ENCODE measurements at regions not wholly inside any gene's neighbourhood (a gene's known extent, or its start where the extent isn't known, plus 50 kb on each side); places are given as distances from the start of the nearest gene placed in this dataset.

DNA sequence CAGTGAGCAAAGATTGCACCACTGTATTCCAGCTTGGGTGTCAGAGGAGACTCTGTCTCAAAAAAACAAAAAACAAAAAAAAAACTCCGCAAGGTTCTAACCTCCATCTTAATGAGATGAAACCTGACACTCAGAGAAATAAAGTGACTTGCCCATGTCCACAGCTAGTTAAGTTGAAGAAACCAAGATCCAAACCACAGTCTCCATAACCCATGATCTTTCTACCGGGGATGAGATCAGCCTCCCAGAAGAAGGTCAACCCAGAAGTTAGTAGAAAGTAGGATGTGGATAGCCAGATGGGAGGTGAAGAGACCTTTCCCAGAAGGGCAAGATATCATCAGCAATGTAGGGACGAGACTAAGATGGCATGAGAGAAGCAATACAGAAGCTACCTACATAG lies 140.4 kb upstream of the ADRA1B start:
- TF ChIP-seq, protein P1, sequence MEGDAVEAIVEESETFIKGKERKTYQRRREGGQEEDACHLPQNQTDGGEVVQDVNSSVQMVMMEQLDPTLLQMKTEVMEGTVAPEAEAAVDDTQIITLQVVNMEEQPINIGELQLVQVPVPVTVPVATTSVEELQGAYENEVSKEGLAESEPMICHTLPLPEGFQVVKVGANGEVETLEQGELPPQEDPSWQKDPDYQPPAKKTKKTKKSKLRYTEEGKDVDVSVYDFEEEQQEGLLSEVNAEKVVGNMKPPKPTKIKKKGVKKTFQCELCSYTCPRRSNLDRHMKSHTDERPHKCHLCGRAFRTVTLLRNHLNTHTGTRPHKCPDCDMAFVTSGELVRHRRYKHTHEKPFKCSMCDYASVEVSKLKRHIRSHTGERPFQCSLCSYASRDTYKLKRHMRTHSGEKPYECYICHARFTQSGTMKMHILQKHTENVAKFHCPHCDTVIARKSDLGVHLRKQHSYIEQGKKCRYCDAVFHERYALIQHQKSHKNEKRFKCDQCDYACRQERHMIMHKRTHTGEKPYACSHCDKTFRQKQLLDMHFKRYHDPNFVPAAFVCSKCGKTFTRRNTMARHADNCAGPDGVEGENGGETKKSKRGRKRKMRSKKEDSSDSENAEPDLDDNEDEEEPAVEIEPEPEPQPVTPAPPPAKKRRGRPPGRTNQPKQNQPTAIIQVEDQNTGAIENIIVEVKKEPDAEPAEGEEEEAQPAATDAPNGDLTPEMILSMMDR (IDR thresholded peaks at IDR 0.05), result no peak

DNA sequence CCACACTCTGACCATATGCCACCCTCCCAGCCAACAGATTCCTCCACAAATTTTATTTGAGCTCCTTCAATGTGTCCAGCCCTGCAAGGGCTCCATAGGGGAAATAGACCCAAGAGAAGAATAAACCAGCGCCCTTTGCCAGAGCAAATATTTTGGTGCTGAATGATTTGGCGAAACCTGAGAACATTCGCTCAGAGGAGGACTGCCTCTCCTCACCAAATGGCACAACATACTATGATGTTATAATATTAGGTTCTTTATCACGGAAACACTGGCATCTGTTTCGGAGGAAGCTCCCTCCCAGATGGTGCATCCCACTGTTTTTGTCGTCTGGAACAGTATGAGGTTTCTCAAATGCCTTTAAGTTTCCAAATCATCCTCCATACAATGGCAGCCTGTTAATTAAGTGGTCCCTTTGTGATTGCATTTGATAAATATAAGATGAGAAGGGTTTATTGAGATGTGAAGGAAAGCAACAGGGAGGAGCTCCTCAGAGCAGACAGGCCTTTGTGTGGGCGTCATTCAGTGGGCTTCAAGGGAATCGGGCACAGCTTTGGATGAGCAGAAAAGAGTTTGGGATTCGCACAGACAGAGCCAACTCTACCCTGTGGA lies 139.1 kb upstream of the ADRA1B start:
- TF ChIP-seq, protein P1 (IDR thresholded peaks at IDR 0.05), result no peak

DNA sequence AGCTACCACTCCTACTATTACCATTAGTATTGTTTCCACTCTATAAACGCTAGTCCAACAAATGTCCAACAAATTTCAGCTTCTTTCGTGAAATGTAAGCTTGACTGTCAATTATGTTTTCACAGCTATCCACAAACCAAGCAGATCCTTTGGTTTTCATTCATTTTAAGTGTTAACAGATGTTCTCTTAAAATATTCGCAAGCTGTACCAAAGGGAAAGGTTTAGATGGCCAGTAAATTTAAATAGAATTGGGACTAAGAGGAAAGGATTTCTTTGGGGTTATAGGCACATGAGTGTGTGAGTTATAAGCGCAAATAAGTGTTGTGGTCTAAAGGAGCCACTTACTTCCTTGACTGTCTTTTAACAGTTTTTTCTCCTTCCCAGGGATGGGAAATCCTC lies 136.8 kb upstream of the ADRA1B start:
- TF ChIP-seq, protein P1 (IDR thresholded peaks at IDR 0.05), result no peak

DNA sequence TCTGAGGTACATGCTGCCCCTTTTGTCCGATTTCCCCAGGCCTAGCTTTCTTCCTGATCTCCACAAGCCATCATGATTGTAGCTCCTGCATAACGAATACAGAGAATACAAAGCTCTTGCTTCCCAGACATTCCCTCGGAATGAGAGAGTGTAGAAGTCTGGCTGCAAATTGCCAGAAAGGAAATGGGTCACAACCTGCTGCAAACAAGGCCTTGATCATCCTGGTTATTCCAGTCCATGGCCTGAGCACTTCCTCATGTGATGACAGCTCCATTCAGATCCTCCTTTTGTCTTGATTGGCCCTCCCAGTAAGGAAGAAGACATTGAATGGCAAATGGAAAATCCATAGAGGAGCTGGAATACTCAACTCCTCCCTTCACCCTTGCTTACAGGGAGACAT lies 136.0 kb upstream of the ADRA1B start:
- TF ChIP-seq, protein P1 (IDR thresholded peaks at IDR 0.05), result no peak

DNA sequence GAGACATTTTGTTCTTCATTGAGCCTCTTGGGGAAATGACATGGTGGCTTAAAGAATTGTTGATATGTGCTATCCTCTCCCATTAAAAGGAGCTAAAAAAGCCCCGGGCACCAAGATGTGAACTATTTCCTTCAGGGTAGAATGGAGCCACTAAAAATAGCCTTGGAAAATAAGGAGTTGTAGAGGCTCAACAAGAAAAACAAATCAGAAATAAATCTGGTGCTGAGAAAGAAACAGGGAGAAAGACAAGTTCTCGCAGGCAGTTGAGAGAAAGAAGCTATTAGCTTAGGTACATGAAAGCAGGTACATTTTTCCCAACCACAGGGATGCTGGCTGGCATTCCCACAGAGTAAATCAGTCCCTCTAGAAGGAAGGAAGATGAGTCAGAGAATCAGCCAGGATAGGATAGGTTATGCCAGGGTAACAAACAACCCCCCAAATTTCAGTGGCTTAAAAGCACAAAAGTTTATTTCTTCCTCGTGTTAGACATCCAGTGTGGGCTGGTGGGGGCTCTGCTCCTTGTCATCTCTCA lies 134.6 kb upstream of the ADRA1B start:
- TF ChIP-seq, protein P1 (IDR thresholded peaks at IDR 0.05), result no peak

DNA sequence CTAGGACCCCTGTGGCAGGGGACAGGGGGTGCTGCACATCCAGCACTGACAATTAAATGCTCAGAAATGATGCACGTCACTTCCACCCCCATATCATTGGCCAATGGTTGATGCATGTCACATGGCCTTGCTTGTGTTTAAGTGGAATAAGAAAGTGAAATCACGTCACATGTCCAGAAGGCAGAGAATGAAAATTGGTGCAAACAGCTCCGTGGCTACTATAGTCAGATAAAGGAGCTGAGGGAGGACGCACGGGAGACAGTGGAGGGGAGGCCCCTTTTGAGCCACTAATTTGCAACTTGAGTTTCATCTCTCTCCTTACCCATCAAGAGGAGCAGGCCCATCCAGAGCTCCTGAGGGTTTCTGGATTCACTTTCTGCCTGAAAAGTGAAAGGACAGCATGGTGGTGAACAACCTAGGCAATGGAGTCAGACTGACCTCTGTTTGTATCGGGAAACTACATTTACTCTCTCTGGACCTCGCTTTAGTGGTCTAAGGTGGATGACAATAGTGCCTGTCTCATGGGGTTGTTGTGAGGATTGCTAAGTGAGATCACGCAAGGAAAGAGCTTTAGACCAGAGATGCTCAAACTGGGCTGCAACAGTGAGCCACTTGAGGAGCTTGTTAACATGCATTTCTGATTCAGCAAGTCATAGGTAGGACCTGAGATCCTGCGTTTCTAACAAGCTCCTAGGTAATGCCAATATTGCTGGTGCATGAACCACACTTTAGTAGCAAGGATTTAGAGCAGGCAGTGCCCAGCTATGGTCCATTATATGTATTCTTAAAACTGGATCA lies 133.9 kb upstream of the ADRA1B start:
- TF ChIP-seq, protein P1 (IDR thresholded peaks at IDR 0.05), result no peak

DNA sequence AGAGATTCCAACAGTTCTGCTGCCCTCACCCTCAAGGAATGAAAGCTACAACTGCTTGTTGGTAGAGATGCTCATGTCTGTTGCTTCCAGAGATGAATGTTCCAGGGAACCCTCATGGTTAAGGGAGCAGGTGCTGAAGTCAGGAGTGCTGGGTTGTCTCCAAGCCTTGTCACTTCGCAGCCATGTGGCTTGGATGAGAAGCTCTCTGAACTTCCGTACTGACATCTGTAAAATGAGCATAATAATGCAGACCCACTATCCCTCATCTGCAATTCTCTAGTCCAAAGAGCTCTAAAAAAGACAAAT lies 133.3 kb upstream of the ADRA1B start:
- TF ChIP-seq, protein P1 (IDR thresholded peaks at IDR 0.05), result no peak

Measured in LNCAP (cell line).